H1 (cell line): ENCODE measurements at regions not wholly inside any gene's neighbourhood (a gene's known extent, or its start where the extent isn't known, plus 50 kb on each side); places are given as distances from the start of the nearest gene placed in this dataset.

Source experiments
- CTCF ChIA-PET: fragments of 300-600 bp; sonication (Branson Sonifier 250); formaldehyde crosslinking; loops from one replicate; lab custom pipeline; 2021; ENCODE audit not compliant: partially characterized antibody; lab: Charles Lee
- POLR2A ChIA-PET: fragments of 300-600 bp; sonication (Branson Sonifier 250); formaldehyde crosslinking; loops from one replicate; lab custom pipeline; 2021; ENCODE audit warnings: inconsistent platforms; ENCODE audit not compliant: partially characterized antibody; lab: Charles Lee
- DNase-seq, 2 experiments: peaks; one replicate each; pipeline versions ENCODE4 v3.0.0 to v3.0.0-alpha.2; 2010 to 2022; ENCODE audit warnings: low spot score in 2 of 2, low read depth in 1 of 2, mixed read lengths in 1 of 2
- FAIRE-seq: peaks from 2 replicates; lab custom pipeline; 2011; peaks lifted over from hg19 to GRCh38; lab: Jason Lieb, UNC
- H2AFZ ChIP-seq: 2 replicates; pipeline ENCODE4 v1.8.1; 2012; ENCODE audit warnings: low read length, inconsistent platforms
- H2AK5ac ChIP-seq: 2 replicates; pipeline ENCODE4 v1.6.1; 2013; ENCODE audit warnings: low read depth, low read length
- H2BK120ac ChIP-seq: replicated peaks from 2 replicates; pipeline ENCODE3; 2013; ENCODE audit warnings: low read depth, low read length, inconsistent platforms
- H2BK12ac ChIP-seq: 2 replicates; pipeline ENCODE4 v1.6.1; 2013; ENCODE audit warnings: low read depth, low read length
- H2BK15ac ChIP-seq: 2 replicates; pipeline ENCODE4 v1.6.1; 2013; ENCODE audit warnings: low read length
- H2BK20ac ChIP-seq: 2 replicates; pipeline ENCODE4 v1.6.1; 2013; ENCODE audit warnings: low read length
- H2BK5ac ChIP-seq: 2 replicates; pipeline ENCODE4 v1.6.1; 2013; ENCODE audit warnings: low read depth, low read length
- H3K14ac ChIP-seq: 2 replicates; pipeline ENCODE4 v1.6.1; 2013; ENCODE audit warnings: inconsistent platforms; ENCODE audit not compliant: insufficient read length
- H3K18ac ChIP-seq: 2 replicates; pipeline ENCODE4 v1.6.1; 2013; ENCODE audit warnings: low read length; ENCODE audit errors: extremely low read depth
- H3K23ac ChIP-seq: 2 replicates; pipeline ENCODE4 v1.6.1; 2013; ENCODE audit warnings: inconsistent platforms; ENCODE audit not compliant: insufficient read length
- H3K23me2 ChIP-seq: 2 replicates; pipeline ENCODE4 v1.6.1; 2013; ENCODE audit warnings: low read depth, low read length
- H3K27ac ChIP-seq: 2 replicates; pipeline ENCODE4 v1.6.1; 2011; ENCODE audit warnings: low read depth, low read length, inconsistent platforms
- H3K27me3 ChIP-seq, 4 experiments: replicated peaks in 1 of 4; 1 replicate in 1 of 4; 2 replicates in 3 of 4; pipeline versions ENCODE4 v1.6.1 to v1.8.1; 2011 to 2013; ENCODE audit warnings: low read length in 3 of 4, mild to moderate bottlenecking in 3 of 4, inconsistent platforms in 2 of 4, mixed read lengths in 2 of 4, moderate library complexity in 1 of 4; ENCODE audit not compliant: control insufficient read depth in 3 of 4, insufficient read depth in 3 of 4; ENCODE audit errors: extremely low read depth in 1 of 4
- H3K36me3 ChIP-seq, 4 experiments: 2 replicates each; pipeline versions ENCODE4 v1.6.1 to v1.8.1; 2011 to 2013; ENCODE audit warnings: mild to moderate bottlenecking in 4 of 4, low read length in 3 of 4, moderate library complexity in 2 of 4, control low read depth in 1 of 4, inconsistent platforms in 1 of 4; ENCODE audit not compliant: insufficient read depth in 4 of 4, control insufficient read depth in 2 of 4
- H3K4ac ChIP-seq: replicated peaks from 2 replicates; pipeline ENCODE3; 2013; ENCODE audit warnings: low read length, low read depth, mixed read lengths, inconsistent platforms; ENCODE audit not compliant: insufficient read length
- H3K4me1 ChIP-seq, 4 experiments: replicated peaks in 1 of 4; 1 replicate in 1 of 4; 2 replicates in 3 of 4; pipeline versions ENCODE4 v1.6.1 to v1.8.1; 2011 to 2013; ENCODE audit warnings: low read length in 3 of 4, inconsistent platforms in 2 of 4, mixed read lengths in 1 of 4; ENCODE audit not compliant: insufficient read depth in 4 of 4, control insufficient read depth in 3 of 4
- H3K4me2 ChIP-seq, 2 experiments: 2 replicates each; pipeline versions ENCODE4 v1.6.1 to v1.8.1; 2011 to 2013; ENCODE audit warnings: low read depth in 2 of 2, low read length in 2 of 2, control low read depth in 1 of 2, inconsistent platforms in 1 of 2, mild to moderate bottlenecking in 1 of 2; ENCODE audit not compliant: insufficient read depth in 1 of 2
- H3K4me3 ChIP-seq, 4 experiments: fragments of 200-600, 300-600 bp in 1 of 4; sonication (generic), shearing (Covaris generic), sonication (Bioruptor Twin) in 1 of 4; 2 replicates each; pipeline versions ENCODE4 v1.5.1 to v1.8.1; 2011 to 2016; ENCODE audit warnings: low read length in 4 of 4, low read depth in 3 of 4, control low read depth in 2 of 4, inconsistent platforms in 2 of 4, mild to moderate bottlenecking in 2 of 4, mixed read lengths in 1 of 4, moderate library complexity in 1 of 4; ENCODE audit not compliant: insufficient read depth in 2 of 4; ENCODE audit errors: extremely low read depth in 1 of 4
- H3K56ac ChIP-seq: replicated peaks from 2 replicates; pipeline ENCODE3; 2013; ENCODE audit warnings: low read depth, mild to moderate bottlenecking, mixed read lengths, low read length, inconsistent platforms; ENCODE audit not compliant: insufficient read length
- H3K79me1 ChIP-seq: 2 replicates; pipeline ENCODE4 v1.6.1; 2013; ENCODE audit warnings: low read depth, low read length, control low read depth
- H3K79me2 ChIP-seq, 2 experiments: 2 replicates each; pipeline versions ENCODE4 v1.6.1 to v1.8.1; 2012 to 2013; ENCODE audit warnings: low read length in 2 of 2, mild to moderate bottlenecking in 2 of 2, inconsistent platforms in 1 of 2; ENCODE audit not compliant: insufficient read depth in 2 of 2, control insufficient read depth in 1 of 2
- H3K9ac ChIP-seq, 4 experiments: replicated peaks in 1 of 4; 1 replicate in 1 of 4; 2 replicates in 3 of 4; pipeline versions ENCODE4 v1.6.1 to v1.8.1; 2011 to 2013; ENCODE audit warnings: low read depth in 3 of 4, low read length in 3 of 4, control low read depth in 2 of 4, mild to moderate bottlenecking in 2 of 4, moderate library complexity in 2 of 4, inconsistent platforms in 1 of 4; ENCODE audit errors: extremely low read depth in 1 of 4
- H3K9me3 ChIP-seq, 2 experiments: 2 replicates each; pipeline versions ENCODE4 v1.6.1 to v1.8.1; 2012 to 2013; ENCODE audit warnings: mild to moderate bottlenecking in 2 of 2, moderate library complexity in 2 of 2, control low read depth in 1 of 2, inconsistent platforms in 1 of 2, low read depth in 1 of 2, low read length in 1 of 2, mixed read lengths in 1 of 2; ENCODE audit not compliant: insufficient read depth in 2 of 2
- H4K20me1 ChIP-seq, 2 experiments: replicated peaks in 1 of 2; 2 replicates each; pipeline versions ENCODE3 to v1.8.1; 2011 to 2013; ENCODE audit warnings: inconsistent platforms in 2 of 2, low read length in 2 of 2, mild to moderate bottlenecking in 1 of 2; ENCODE audit not compliant: insufficient read depth in 2 of 2, control insufficient read depth in 1 of 2
- H4K5ac ChIP-seq: 2 replicates; pipeline ENCODE4 v1.6.1; 2013; ENCODE audit warnings: low read length, low read depth, mixed read lengths, inconsistent platforms; ENCODE audit not compliant: insufficient read length
- H4K8ac ChIP-seq: 2 replicates; pipeline ENCODE4 v1.8.0; 2013; ENCODE audit warnings: mild to moderate bottlenecking, moderate library complexity, low read length, inconsistent platforms; ENCODE audit not compliant: insufficient read depth; ENCODE audit errors: extremely low read depth
- H4K91ac ChIP-seq: replicated peaks from 2 replicates; pipeline ENCODE3; 2013; ENCODE audit warnings: low read length, mixed read lengths, inconsistent platforms; ENCODE audit not compliant: insufficient read length
- BACH1 ChIP-seq: IDR thresholded peaks from 2 replicates; pipeline ENCODE4 v1.6.1; 2012; ENCODE audit warnings: low read length, improper control_type of control experiment
- BRCA1 ChIP-seq: IDR thresholded peaks from 2 replicates; pipeline ENCODE4 v1.6.1; 2012; ENCODE audit warnings: low read depth, low read length, improper control_type of control experiment
- CEBPB ChIP-seq: IDR thresholded peaks from 2 replicates; pipeline ENCODE4 v1.6.1; 2012; ENCODE audit warnings: low read depth, low read length
- FOSL1 ChIP-seq: IDR thresholded peaks from 2 replicates; pipeline ENCODE4 v1.6.1; 2011; ENCODE audit warnings: mild to moderate bottlenecking, low read depth, low read length, moderate library complexity; ENCODE audit not compliant: insufficient read depth
- GTF2F1 ChIP-seq: IDR thresholded peaks from 2 replicates; pipeline ENCODE4 v1.6.1; 2012; ENCODE audit warnings: low read depth, low read length, improper control_type of control experiment, borderline replicate concordance
- HDAC2 ChIP-seq, 2 experiments: fragments of 300-600 bp in 1 of 2; sonication (generic) in 1 of 2; IDR thresholded peaks; 2 replicates each; pipeline ENCODE4 v1.6.1; 2011 to 2012; ENCODE audit warnings: low read depth in 2 of 2, low read length in 2 of 2, mild to moderate bottlenecking in 2 of 2, moderate library complexity in 2 of 2, borderline replicate concordance in 1 of 2, inconsistent platforms in 1 of 2
- KDM4A ChIP-seq: IDR thresholded peaks from one replicate; pipeline ENCODE4 v1.7.1; 2012; ENCODE audit warnings: low read depth, mild to moderate bottlenecking, moderate library complexity, low read length, inconsistent platforms; ENCODE audit not compliant: severe bottlenecking
- PHF8 ChIP-seq: fragments of 200-600 bp; sonication (generic); conservative IDR thresholded peaks from 2 replicates; pipeline ENCODE4 v1.7.1; 2012; ENCODE audit warnings: low read depth, mild to moderate bottlenecking, inconsistent platforms, low read length, moderate library complexity
- RNF2 ChIP-seq: fragments of 200-900, 300-1000 bp; sonication (generic); IDR thresholded peaks from 2 replicates; pipeline ENCODE4 v1.7.1; 2016; ENCODE audit warnings: borderline replicate concordance, low read depth, mild to moderate bottlenecking, antibody characterized with exemption, low read length; ENCODE audit not compliant: poor library complexity, severe bottlenecking; ENCODE audit errors: missing control alignments
- SIN3A ChIP-seq, 2 experiments: IDR thresholded peaks in 1 of 2; conservative IDR thresholded peaks in 1 of 2; 2 replicates each; pipeline ENCODE4 v1.6.1; 2011 to 2012; ENCODE audit warnings: low read length in 2 of 2, improper control_type of control experiment in 1 of 2, low read depth in 1 of 2, mild to moderate bottlenecking in 1 of 2
- SP2 ChIP-seq: IDR thresholded peaks from 2 replicates; pipeline ENCODE4 v1.6.1; 2012; ENCODE audit warnings: mild to moderate bottlenecking, low read length, inconsistent platforms
- SP4 ChIP-seq: IDR thresholded peaks from 2 replicates; pipeline ENCODE4 v1.6.1; 2012; ENCODE audit warnings: low read length, inconsistent platforms
- SUZ12 ChIP-seq: fragments of 200-600 bp; sonication (generic); IDR thresholded peaks from 2 replicates; pipeline ENCODE4 v1.6.1; 2012; ENCODE audit warnings: mild to moderate bottlenecking, inconsistent platforms, low read length, moderate library complexity, mixed read lengths
- TEAD4 ChIP-seq: IDR thresholded peaks from 2 replicates; pipeline ENCODE4 v1.6.1; 2012; ENCODE audit warnings: low read depth, low read length, inconsistent platforms, mixed read lengths
- WGBS, 2 experiments: shearing (Covaris generic) in 1 of 2; methylation state at CpG; one replicate each; pipeline versions ENCODE4 v1.1.6 to v1.1.7; 2013 to 2015; ENCODE audit warnings: low lambda C conversion rate in 2 of 2, mixed read lengths in 2 of 2, inconsistent platforms in 1 of 2, low coverage in 1 of 2, missing lambda C conversion rate in 1 of 2; ENCODE audit not compliant: insufficient replicate concordance in 2 of 2, insufficient coverage in 1 of 2, insufficient read length in 1 of 2; ENCODE audit errors: extremely low coverage in 1 of 2, missing lambda C conversion rate in 1 of 2; 5-methylcytosine and 5-hydroxymethylcytosine counted together

DNA sequence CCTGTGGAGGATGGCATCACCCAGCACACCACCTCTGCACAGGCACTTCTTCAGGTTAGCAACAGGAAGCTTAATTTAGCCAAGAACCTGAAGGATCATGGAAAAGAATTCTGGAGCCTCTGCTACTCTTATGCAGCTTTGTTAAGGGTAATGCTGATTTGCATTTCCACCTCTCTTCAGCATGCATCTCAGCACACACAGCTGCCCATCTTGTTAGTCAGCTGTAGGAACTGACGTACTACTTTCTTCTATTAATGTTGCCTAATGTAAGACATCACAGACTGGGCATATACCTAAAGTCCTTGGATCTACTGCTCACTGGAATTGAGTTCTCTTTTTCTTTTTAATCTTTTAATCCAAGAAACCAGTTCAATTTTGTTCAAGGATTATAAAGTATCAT lies 181.0 kb downstream of the SPP2 start:
- Histone ChIP-seq H3K23me2 (no peaks in the 10 kb centered on the region), H3K27ac (no peak overlapping the region), H3K9ac (no peak overlapping the region), H3K18ac (no peak overlapping the region), H4K91ac (no peak overlapping the region), H2AFZ (no peak overlapping the region), H4K20me1 (no peaks in the 10 kb centered on the region), H3K79me1 (no peaks in the 10 kb centered on the region), H4K5ac (no peak overlapping the region), H3K56ac (no peak overlapping the region), H3K4me1 (no peaks in the 10 kb centered on the region), H3K14ac (no peak overlapping the region), H3K4ac (no peak overlapping the region), H3K79me2 (no peaks in the 10 kb centered on the region), H2AK5ac (no peak overlapping the region), H3K9me3 (no peaks in the 10 kb centered on the region), H2BK5ac (no peak overlapping the region), H3K4me3 (no peak overlapping the region), H4K8ac (no peak overlapping the region), H2BK12ac (no peak overlapping the region), H2BK120ac (no peak overlapping the region), H3K23ac (no peak overlapping the region), H3K4me2 (no peak overlapping the region), H2BK20ac (no peak overlapping the region), H3K27me3 (no peaks in the 10 kb centered on the region), H2BK15ac (no peak overlapping the region), H3K36me3 (no peaks in the 10 kb centered on the region)
- no peak for DNase-seq
- POLR2A ChIA-PET = no interaction called here
- no peak for FAIRE-seq
- 75% methylated on average over 1 of the region's 1 CpG; no CpG with 5 or more reads in 1 of the 2 experiments for WGBS, 2 experiments
- CTCF ChIA-PET = interaction anchor here (0.8 kb wide), 1 partner anchor 992 kb away, joined by 3 read pairs; no protein-coding TSS in a partner anchor
- TF ChIP-seq SIN3A (conservative IDR thresholded peaks at IDR 0.05 in 1 of 2, IDR thresholded peaks at IDR 0.05 in 1 of 2; ENCODE audit: low read depth in 1 of 2, low read length in 2 of 2) (no peak), SP4 (no peak), PHF8 (no peak), GTF2F1 (no peak), RNF2 (no peak), BRCA1 (no peak), SP2 (no peak), BACH1 (no peak), SUZ12 (no peak), KDM4A (no peak), FOSL1 (no peak), TEAD4 (no peak), HDAC2 (IDR thresholded peaks at IDR 0.05; ENCODE audit: borderline replicate concordance in 1 of 2, low read depth in 2 of 2, low read length in 2 of 2) (no peak), CEBPB (no peak)
